Head of caudate nucleus (tissue), 42 donors: ENCODE measurements at regions not wholly inside any gene's neighbourhood (a gene's known extent, or its start where the extent isn't known, plus 50 kb on each side); places are given as distances from the start of the nearest gene placed in this dataset.
A peak's percentile ranks its signal among the peaks of the same experiment; 100 is the strongest.
"Not testable (repeated sequence)": the region's sequence is repeated elsewhere in the genome, so short reads cannot be mapped to it uniquely, and the experiment has no call there.

Experiments used
- DNase-seq, 42 donors: peaks; one replicate each; pipeline versions ENCODE4 v3.0.0 to v3.0.0-alpha.2; 2020 to 2021; ENCODE audit warnings: mixed read lengths in 7 of 42
- intact Hi-C: fragments of 100-400 bp; cut with DNase I; formaldehyde crosslinking; loops from one replicate; pipeline ENCODE4 v1.15.0; 2022

- intact Hi-C loops, DNase-seq: not testable (repeated sequence)
Observed at GRCh38 chr6:60574723-60575122, 1711.3 kb downstream of the KHDRBS2 start.

GRCh38 chr6:60572607-60573006 is 1713.4 kb downstream of the KHDRBS2 start:
- intact Hi-C loops: not testable (repeated sequence)
- peak in 7 of 42 donors; percentile 2 to 21 (median 7) for DNase-seq

- intact Hi-C loops, DNase-seq: not testable (repeated sequence)
Observed at GRCh38 chr6:60571293-60572016, 1714.6 kb downstream of the KHDRBS2 start.

- DNase-seq, intact Hi-C loops: not testable (repeated sequence)
Observed at GRCh38 chr6:60570599-60570998, 1715.4 kb downstream of the KHDRBS2 start.

- intact Hi-C loops, DNase-seq: not testable (repeated sequence)
Observed at GRCh38 chr6:60567447-60568187, 1718.4 kb downstream of the KHDRBS2 start.

GRCh38 chr6:60566387-60566786 is 1719.6 kb downstream of the KHDRBS2 start:
- DNase-seq, intact Hi-C loops: not testable (repeated sequence)

- DNase-seq: peak in 2 of 42 donors; percentile 2
- intact Hi-C loops: not testable (repeated sequence)
Observed at GRCh38 chr6:60559702-60560101, 1726.3 kb downstream of the KHDRBS2 start.

- DNase-seq, intact Hi-C loops: not testable (repeated sequence)
Observed at GRCh38 chr6:60547340-60547739, 1738.7 kb downstream of the KHDRBS2 start.

- DNase-seq: not testable (repeated sequence)
Observed at GRCh38 chr6:60524770-60525169, 1761.3 kb downstream of the KHDRBS2 start.

GRCh38 chr6:60477747-60478146 is 1808.3 kb downstream of the KHDRBS2 start:
- DNase-seq, intact Hi-C loops: not testable (repeated sequence)

More at GRCh38 chr6:60524770-60525169, 1761.3 kb downstream of the KHDRBS2 start:
- intact Hi-C loops: not testable (repeated sequence)

- DNase-seq, intact Hi-C loops: not testable (repeated sequence)
Observed at GRCh38 chr6:60473805-60474204, 1812.2 kb downstream of the KHDRBS2 start.

GRCh38 chr6:60471426-60471825 is 1814.6 kb downstream of the KHDRBS2 start:
- DNase-seq, intact Hi-C loops: not testable (repeated sequence)

- intact Hi-C loops, DNase-seq: not testable (repeated sequence)
Observed at GRCh38 chr6:60450428-60450827, 1835.6 kb downstream of the KHDRBS2 start.

GRCh38 chr6:60444532-60444931 is 1841.5 kb downstream of the KHDRBS2 start:
- intact Hi-C loops, DNase-seq: not testable (repeated sequence)

- intact Hi-C loops, DNase-seq: not testable (repeated sequence)
Observed at GRCh38 chr6:60439709-60440108, 1846.3 kb downstream of the KHDRBS2 start.

- intact Hi-C loops: not testable (repeated sequence)
Observed at GRCh38 chr6:60422691-60423090, 1863.3 kb downstream of the KHDRBS2 start.

GRCh38 chr6:60416118-60416517 is 1869.9 kb downstream of the KHDRBS2 start:
- intact Hi-C loops, DNase-seq: not testable (repeated sequence)

More at GRCh38 chr6:60422691-60423090, 1863.3 kb downstream of the KHDRBS2 start:
- DNase-seq: not testable (repeated sequence)

GRCh38 chr6:60408747-60409146 is 1877.3 kb downstream of the KHDRBS2 start:
- intact Hi-C loops: not testable (repeated sequence)

GRCh38 chr6:60403268-60403667 is 1882.8 kb downstream of the KHDRBS2 start:
- intact Hi-C loops, DNase-seq: not testable (repeated sequence)

More at GRCh38 chr6:60408747-60409146, 1877.3 kb downstream of the KHDRBS2 start:
- DNase-seq: not testable (repeated sequence)

- DNase-seq, intact Hi-C loops: not testable (repeated sequence)
Observed at GRCh38 chr6:60402490-60402889, 1883.5 kb downstream of the KHDRBS2 start.
